NAMALWA (cell line): ENCODE measurements at regions not wholly inside any gene's neighbourhood (a gene's known extent, or its start where the extent isn't known, plus 50 kb on each side); places are given as distances from the start of the nearest gene placed in this dataset.

Source experiments
- DNase-seq: peaks from one replicate; pipeline ENCODE4 v3.0.0-alpha.2; 2015; ENCODE audit warnings: low spot score

- no peak for DNase-seq
Measured at GRCh38 chr15:94099574-94099960, 131.8 kb upstream of the MCTP2 start.

GRCh38 chr15:94098921-94099573, 132.3 kb upstream of the MCTP2 start:
- DNase-seq: no peak

- DNase-seq: no peak
Measured at GRCh38 chr15:94097552-94097951, 133.8 kb upstream of the MCTP2 start.

- no peak for DNase-seq
Measured at GRCh38 chr15:94094310-94094709, 137.1 kb upstream of the MCTP2 start.

- DNase-seq: no peak
Measured at GRCh38 chr15:94086341-94086740, 145.0 kb upstream of the MCTP2 start.

GRCh38 chr15:94083467-94084052, 147.8 kb upstream of the MCTP2 start:
- DNase-seq: no peak

- no peak for DNase-seq
Measured at GRCh38 chr15:94081829-94082228, 149.5 kb upstream of the MCTP2 start.

GRCh38 chr15:94080989-94081605, 150.3 kb upstream of the MCTP2 start:
- no peak for DNase-seq

GRCh38 chr15:94080416-94080815, 150.9 kb upstream of the MCTP2 start:
- no peak for DNase-seq

GRCh38 chr15:94079968-94080367, 151.4 kb upstream of the MCTP2 start:
- no peak for DNase-seq

- DNase-seq: no peak
Measured at GRCh38 chr15:94079459-94079858, 151.9 kb upstream of the MCTP2 start.

- DNase-seq: no peak
Measured at GRCh38 chr15:94077938-94078337, 153.4 kb upstream of the MCTP2 start.

GRCh38 chr15:94075349-94075748, 156.0 kb upstream of the MCTP2 start:
- no peak for DNase-seq

- no peak for DNase-seq
Measured at GRCh38 chr15:94070356-94071295, 160.7 kb upstream of the MCTP2 start.

- no peak for DNase-seq
Measured at GRCh38 chr15:94069844-94070243, 161.5 kb upstream of the MCTP2 start.

- DNase-seq: no peak
Measured at GRCh38 chr15:94066811-94067210, 164.6 kb upstream of the MCTP2 start.

GRCh38 chr15:94066046-94066445, 165.3 kb upstream of the MCTP2 start:
- no peak for DNase-seq

- no peak for DNase-seq
Measured at GRCh38 chr15:94064676-94065313, 166.6 kb upstream of the MCTP2 start.

- no peak for DNase-seq
Measured at GRCh38 chr15:94061041-94061440, 170.3 kb upstream of the MCTP2 start.

- DNase-seq: no peak
Measured at GRCh38 chr15:94059013-94059587, 172.3 kb upstream of the MCTP2 start.

GRCh38 chr15:94057305-94057704, 174.1 kb upstream of the MCTP2 start:
- no peak for DNase-seq

GRCh38 chr15:94056314-94056713, 175.0 kb upstream of the MCTP2 start:
- no peak for DNase-seq
